ENCODE measurements at regions not wholly inside any gene's neighbourhood (a gene's known extent, or its start where the extent isn't known, plus 50 kb on each side); places are given as distances from the start of the nearest gene placed in this dataset.

DNA sequence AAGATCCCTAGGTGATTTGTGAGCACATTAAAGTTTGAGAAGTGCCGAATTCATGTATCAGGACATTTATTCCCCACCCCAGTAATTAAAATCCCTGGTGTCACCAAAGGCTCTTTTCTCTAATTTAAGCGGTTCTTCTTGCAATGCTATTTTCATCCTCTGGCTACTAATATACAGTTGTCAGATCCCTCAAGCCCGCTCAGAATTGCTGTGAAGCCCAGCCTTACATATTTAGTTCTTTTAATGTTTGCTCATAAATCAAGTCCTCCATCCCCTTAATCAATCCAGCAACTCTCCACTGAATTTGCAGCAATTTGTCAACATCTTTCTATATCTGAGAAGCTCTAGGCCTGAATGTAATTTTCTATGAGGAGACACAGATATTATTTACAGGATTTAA lies 437.9 kb downstream of the PIK3C3 start:
- DNase-seq, result no peak
- no peak for TF ChIP-seq CTCF (IDR thresholded peaks at IDR 0.05; ENCODE audit: low read depth, low read length, missing control alignments)
- no peak overlapping the region for H3K4me3 ChIP-seq (ENCODE audit: low read depth, low read length)
- H3K27me3 ChIP-seq (replicated peaks), result no peaks in the 10 kb centered on the region
- H3K36me3 ChIP-seq (replicated peaks), result no peaks in the 10 kb centered on the region
- H3K27ac ChIP-seq, result no peak overlapping the region
- in situ Hi-C loops (cut with HindIII; ENCODE audit: low pct_ligation_motif_present, low sequenced_read_pairs), result no loop called here

GRCh38 chr18:42394238-42394637 lies 439.2 kb downstream of the PIK3C3 start:
- no peak for TF ChIP-seq CTCF (IDR thresholded peaks at IDR 0.05; ENCODE audit: low read depth, low read length, missing control alignments)
- H3K27me3 ChIP-seq (replicated peaks), result no peaks in the 10 kb centered on the region
- no peak for DNase-seq
- no peaks in the 10 kb centered on the region for H3K36me3 ChIP-seq (replicated peaks)
- H3K4me3 ChIP-seq (ENCODE audit: low read depth, low read length), result no peak overlapping the region
- H3K27ac ChIP-seq, result no peak overlapping the region
- in situ Hi-C loops (cut with HindIII; ENCODE audit: low pct_ligation_motif_present, low sequenced_read_pairs), result no loop called here

GRCh38 chr18:42401131-42401673 lies 446.2 kb downstream of the PIK3C3 start:
- no peak overlapping the region for H3K4me3 ChIP-seq (ENCODE audit: low read depth, low read length)
- no peak for DNase-seq
- peak; percentile 27 for TF ChIP-seq CTCF (IDR thresholded peaks at IDR 0.05; ENCODE audit: low read depth, low read length, missing control alignments)
- no peaks in the 10 kb centered on the region for H3K27me3 ChIP-seq (replicated peaks)
- H3K36me3 ChIP-seq (replicated peaks), result no peaks in the 10 kb centered on the region
- in situ Hi-C loops (cut with HindIII; ENCODE audit: low pct_ligation_motif_present, low sequenced_read_pairs), result no loop called here
- no peak overlapping the region for H3K27ac ChIP-seq

GRCh38 chr18:42404151-42404550 lies 449.1 kb downstream of the PIK3C3 start:
- no peak for TF ChIP-seq CTCF (IDR thresholded peaks at IDR 0.05; ENCODE audit: low read depth, low read length, missing control alignments)
- no peaks in the 10 kb centered on the region for H3K27me3 ChIP-seq (replicated peaks)
- no peak for DNase-seq
- in situ Hi-C loops (cut with HindIII; ENCODE audit: low pct_ligation_motif_present, low sequenced_read_pairs), result no loop called here
- no peak overlapping the region for H3K27ac ChIP-seq
- H3K36me3 ChIP-seq (replicated peaks), result no peaks in the 10 kb centered on the region
- H3K4me3 ChIP-seq (ENCODE audit: low read depth, low read length), result no peak overlapping the region

- Histone ChIP-seq H3K27ac (no peak overlapping the region), H3K4me3 (ENCODE audit: low read depth, low read length) (no peak overlapping the region), H3K36me3 (replicated peaks) (no peaks in the 10 kb centered on the region), H3K27me3 (replicated peaks) (no peaks in the 10 kb centered on the region)
- no peak for DNase-seq
- in situ Hi-C loops (cut with HindIII; ENCODE audit: low pct_ligation_motif_present, low sequenced_read_pairs), result no loop called here
- no peak for TF ChIP-seq CTCF (IDR thresholded peaks at IDR 0.05; ENCODE audit: low read depth, low read length, missing control alignments)
These were observed 454.0 kb downstream of the PIK3C3 start for GRCh38 chr18:42409005-42409404.

- H3K27ac ChIP-seq, result peak overlapping the region; percentile 48
- H3K27me3 ChIP-seq (replicated peaks), result no peaks in the 10 kb centered on the region
- in situ Hi-C loops (cut with HindIII; ENCODE audit: low pct_ligation_motif_present, low sequenced_read_pairs), result no loop called here
- H3K36me3 ChIP-seq (replicated peaks), result no peaks in the 10 kb centered on the region
- TF ChIP-seq CTCF (IDR thresholded peaks at IDR 0.05; ENCODE audit: low read depth, low read length, missing control alignments), result no peak
- no peak overlapping the region for H3K4me3 ChIP-seq (ENCODE audit: low read depth, low read length)
- no peak for DNase-seq
These were observed 457.2 kb downstream of the PIK3C3 start for GRCh38 chr18:42412281-42412680.

Measured in brain microvascular endothelial cell (primary cell).